ENCODE measurements at regions not wholly inside any gene's neighbourhood (a gene's known extent, or its start where the extent isn't known, plus 50 kb on each side); places are given as distances from the start of the nearest gene placed in this dataset.

- Histone ChIP-seq H3K9ac (ENCODE audit: low read depth, low read length) (no peak overlapping the region), H3K9me3 (ENCODE audit: insufficient read depth, low read length, severe bottlenecking) (no peaks in the 10 kb centered on the region), H3K36me3 (ENCODE audit: insufficient read depth, low read length) (no peaks in the 10 kb centered on the region), H3K4me2 (ENCODE audit: insufficient read depth, low read length) (no peak overlapping the region), H3K27ac (ENCODE audit: low read length) (no peak overlapping the region), H3K4me3 (ENCODE audit: low read depth in 1 of 2, low read length in 2 of 2) (no peak overlapping the region), H3K27me3 (ENCODE audit: insufficient read depth, low read length, poor library complexity) (peaks cover 6% of the 10 kb centered on the region), H3K79me2 (ENCODE audit: insufficient read depth, low read length) (no peaks in the 10 kb centered on the region), H4K20me1 (ENCODE audit: insufficient read depth, low read length) (no peaks in the 10 kb centered on the region), H2AFZ (ENCODE audit: low read depth, low read length) (no peak overlapping the region), H3K4me1 (ENCODE audit: insufficient read depth, low read length) (no peaks in the 10 kb centered on the region)
- no peak for DNase-seq
- no peak for ATAC-seq (ENCODE audit: insufficient read depth, low read depth)
- no peak for TF ChIP-seq EZH2 (IDR thresholded peaks at IDR 0.05; ENCODE audit: borderline replicate concordance, low read depth, low read length, severe bottlenecking)
- TF ChIP-seq, protein P1, sequence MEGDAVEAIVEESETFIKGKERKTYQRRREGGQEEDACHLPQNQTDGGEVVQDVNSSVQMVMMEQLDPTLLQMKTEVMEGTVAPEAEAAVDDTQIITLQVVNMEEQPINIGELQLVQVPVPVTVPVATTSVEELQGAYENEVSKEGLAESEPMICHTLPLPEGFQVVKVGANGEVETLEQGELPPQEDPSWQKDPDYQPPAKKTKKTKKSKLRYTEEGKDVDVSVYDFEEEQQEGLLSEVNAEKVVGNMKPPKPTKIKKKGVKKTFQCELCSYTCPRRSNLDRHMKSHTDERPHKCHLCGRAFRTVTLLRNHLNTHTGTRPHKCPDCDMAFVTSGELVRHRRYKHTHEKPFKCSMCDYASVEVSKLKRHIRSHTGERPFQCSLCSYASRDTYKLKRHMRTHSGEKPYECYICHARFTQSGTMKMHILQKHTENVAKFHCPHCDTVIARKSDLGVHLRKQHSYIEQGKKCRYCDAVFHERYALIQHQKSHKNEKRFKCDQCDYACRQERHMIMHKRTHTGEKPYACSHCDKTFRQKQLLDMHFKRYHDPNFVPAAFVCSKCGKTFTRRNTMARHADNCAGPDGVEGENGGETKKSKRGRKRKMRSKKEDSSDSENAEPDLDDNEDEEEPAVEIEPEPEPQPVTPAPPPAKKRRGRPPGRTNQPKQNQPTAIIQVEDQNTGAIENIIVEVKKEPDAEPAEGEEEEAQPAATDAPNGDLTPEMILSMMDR (IDR thresholded peaks at IDR 0.05; ENCODE audit: borderline replicate concordance, extremely low read depth, low read length, poor library complexity, severe bottlenecking), result no peak
Observed at GRCh38 chr18:22320155-22320554, 97.6 kb downstream of the CTAGE1 start.

GRCh38 chr18:22318745-22319407 lies 98.8 kb downstream of the CTAGE1 start:
- ATAC-seq (ENCODE audit: insufficient read depth, low read depth) (no peak), DNase-seq (no peak)
- Histone ChIP-seq H3K27ac (ENCODE audit: low read length) (no peak overlapping the region), H3K4me1 (ENCODE audit: insufficient read depth, low read length) (no peaks in the 10 kb centered on the region), H3K36me3 (ENCODE audit: insufficient read depth, low read length) (no peaks in the 10 kb centered on the region), H3K9me3 (ENCODE audit: insufficient read depth, low read length, severe bottlenecking) (no peaks in the 10 kb centered on the region), H3K79me2 (ENCODE audit: insufficient read depth, low read length) (no peaks in the 10 kb centered on the region), H2AFZ (ENCODE audit: low read depth, low read length) (no peak overlapping the region), H3K9ac (ENCODE audit: low read depth, low read length) (no peak overlapping the region), H3K4me3 (ENCODE audit: low read depth in 1 of 2, low read length in 2 of 2) (no peak overlapping the region), H4K20me1 (ENCODE audit: insufficient read depth, low read length) (no peaks in the 10 kb centered on the region), H3K4me2 (ENCODE audit: insufficient read depth, low read length) (no peak overlapping the region), H3K27me3 (ENCODE audit: insufficient read depth, low read length, poor library complexity) (peaks cover 6% of the 10 kb centered on the region)
- no peak for TF ChIP-seq EZH2 (IDR thresholded peaks at IDR 0.05; ENCODE audit: borderline replicate concordance, low read depth, low read length, severe bottlenecking)
- TF ChIP-seq, protein P1 (IDR thresholded peaks at IDR 0.05; ENCODE audit: borderline replicate concordance, extremely low read depth, low read length, poor library complexity, severe bottlenecking), result no peak

GRCh38 chr18:22314420-22314819 lies 103.3 kb downstream of the CTAGE1 start:
- Histone ChIP-seq H3K4me3 (ENCODE audit: low read depth in 1 of 2, low read length in 2 of 2) (no peak overlapping the region), H3K79me2 (ENCODE audit: insufficient read depth, low read length) (no peaks in the 10 kb centered on the region), H3K4me2 (ENCODE audit: insufficient read depth, low read length) (no peak overlapping the region), H3K27ac (ENCODE audit: low read length) (no peak overlapping the region), H3K9ac (ENCODE audit: low read depth, low read length) (no peak overlapping the region), H3K4me1 (ENCODE audit: insufficient read depth, low read length) (no peaks in the 10 kb centered on the region), H4K20me1 (ENCODE audit: insufficient read depth, low read length) (no peaks in the 10 kb centered on the region), H3K36me3 (ENCODE audit: insufficient read depth, low read length) (no peaks in the 10 kb centered on the region), H2AFZ (ENCODE audit: low read depth, low read length) (no peak overlapping the region), H3K27me3 (ENCODE audit: insufficient read depth, low read length, poor library complexity) (no peaks in the 10 kb centered on the region), H3K9me3 (ENCODE audit: insufficient read depth, low read length, severe bottlenecking) (no peaks in the 10 kb centered on the region)
- TF ChIP-seq EZH2 (IDR thresholded peaks at IDR 0.05; ENCODE audit: borderline replicate concordance, low read depth, low read length, severe bottlenecking), result no peak
- TF ChIP-seq, protein P1 (IDR thresholded peaks at IDR 0.05; ENCODE audit: borderline replicate concordance, extremely low read depth, low read length, poor library complexity, severe bottlenecking), result no peak
- DNase-seq, result no peak
- no peak for ATAC-seq (ENCODE audit: insufficient read depth, low read depth)
